ENCODE measurements at regions not wholly inside any gene's neighbourhood (a gene's known extent, or its start where the extent isn't known, plus 50 kb on each side); places are given as distances from the start of the nearest gene placed in this dataset.
"Not testable (repeated sequence)": the region's sequence is repeated elsewhere in the genome, so short reads cannot be mapped to it uniquely, and the experiment has no call there.

DNA sequence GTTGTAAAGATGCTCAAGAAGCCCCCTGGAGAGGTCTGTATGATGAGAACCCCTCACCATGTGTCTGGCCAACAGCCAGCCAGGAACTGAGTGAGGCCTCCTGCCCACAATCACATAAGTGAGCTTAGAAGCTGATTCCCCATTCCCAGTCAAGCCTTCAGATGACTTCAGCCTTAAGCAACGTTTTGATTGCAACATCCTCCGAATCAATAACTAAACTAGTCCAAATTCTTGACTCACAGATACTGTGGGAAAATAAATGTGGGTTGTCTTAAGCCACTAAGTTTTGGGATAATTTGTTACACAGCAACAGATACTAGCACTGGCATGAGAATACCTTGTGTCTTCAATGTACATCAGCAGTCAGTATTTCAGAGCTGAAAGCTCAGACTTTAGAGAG is 54.5 kb upstream of the HS3ST4 start:
- DNase-seq: no peak

DNA sequence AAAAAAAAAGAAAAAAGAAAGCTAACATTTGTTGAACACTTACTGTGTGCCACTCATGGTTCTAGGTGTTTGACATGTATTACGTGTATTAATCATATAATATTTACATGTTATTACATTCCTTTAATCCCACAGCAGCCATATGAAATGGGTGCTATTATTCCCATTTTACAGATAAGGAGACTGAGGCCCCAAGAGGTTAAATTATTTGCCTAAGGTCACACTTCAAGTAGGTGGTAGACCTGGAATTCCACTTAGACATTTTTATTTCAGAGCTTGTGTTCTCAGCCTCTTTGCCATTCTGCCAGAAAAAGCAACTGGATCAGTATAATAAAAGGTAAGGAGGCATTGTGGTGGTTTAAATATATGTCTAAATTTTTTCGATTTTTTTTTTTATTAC is 55.1 kb upstream of the HS3ST4 start:
- no peak for DNase-seq

DNA sequence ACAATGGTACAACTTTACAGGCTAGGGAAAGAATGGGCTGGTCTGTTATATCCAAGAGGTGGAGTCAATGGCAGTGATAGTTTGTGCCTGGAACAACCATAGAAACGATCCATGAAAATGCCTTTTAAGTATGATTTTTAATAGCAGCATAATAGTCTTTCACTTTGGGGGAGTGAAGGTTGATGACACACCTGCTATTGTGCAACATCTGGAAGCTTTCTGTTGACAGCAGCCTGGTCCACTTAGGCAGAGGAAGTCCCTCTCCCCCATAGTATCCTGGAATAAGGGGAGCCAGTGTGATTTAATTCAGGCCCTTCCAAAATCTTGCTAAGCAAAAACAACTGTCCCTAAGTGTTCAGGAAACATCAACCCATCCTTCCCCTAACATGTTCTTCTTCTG is 56.3 kb upstream of the HS3ST4 start:
- DNase-seq: no peak

- DNase-seq: no peak
Measured at GRCh38 chr16:25633549-25633948, 58.2 kb upstream of the HS3ST4 start.

GRCh38 chr16:25628766-25629165 is 63.0 kb upstream of the HS3ST4 start:
- DNase-seq: no peak

DNA sequence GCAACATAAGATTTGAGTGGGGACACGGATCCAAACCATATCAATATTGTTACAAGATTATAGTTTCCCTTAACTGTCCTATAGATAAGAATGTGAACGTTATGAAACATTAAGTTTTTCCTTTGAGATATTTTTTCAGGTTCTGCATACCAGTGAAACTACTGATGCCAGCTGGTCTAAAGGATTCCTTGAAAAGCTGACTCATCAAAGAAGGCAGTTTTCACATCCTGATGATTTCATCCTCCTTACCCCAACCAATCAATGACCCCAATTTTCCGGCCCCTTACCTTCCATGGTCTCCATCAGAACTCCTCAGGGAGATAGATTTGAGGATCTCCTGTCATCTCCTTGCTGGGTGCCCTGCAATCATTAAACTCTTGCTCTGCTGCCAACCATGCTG is 64.1 kb upstream of the HS3ST4 start:
- DNase-seq: no peak

DNA sequence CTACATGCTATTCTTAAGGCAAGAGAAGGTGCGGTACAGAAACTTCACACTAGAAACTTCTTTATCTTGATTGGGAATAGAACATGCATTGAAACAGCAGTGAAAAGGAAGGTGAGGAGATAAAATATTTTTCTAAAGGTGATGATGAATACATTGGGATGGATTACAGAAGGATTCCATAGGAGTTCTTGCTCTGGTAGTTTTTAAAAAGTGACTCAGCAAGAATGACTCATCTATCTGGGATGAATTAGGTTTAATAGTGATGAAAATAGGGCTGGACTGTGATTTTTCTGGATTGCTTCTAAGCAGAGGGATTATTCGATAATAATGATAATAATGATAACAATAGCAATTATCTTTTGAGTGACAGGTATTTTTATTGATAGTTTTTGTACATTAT is 65.6 kb upstream of the HS3ST4 start:
- DNase-seq: no peak

DNA sequence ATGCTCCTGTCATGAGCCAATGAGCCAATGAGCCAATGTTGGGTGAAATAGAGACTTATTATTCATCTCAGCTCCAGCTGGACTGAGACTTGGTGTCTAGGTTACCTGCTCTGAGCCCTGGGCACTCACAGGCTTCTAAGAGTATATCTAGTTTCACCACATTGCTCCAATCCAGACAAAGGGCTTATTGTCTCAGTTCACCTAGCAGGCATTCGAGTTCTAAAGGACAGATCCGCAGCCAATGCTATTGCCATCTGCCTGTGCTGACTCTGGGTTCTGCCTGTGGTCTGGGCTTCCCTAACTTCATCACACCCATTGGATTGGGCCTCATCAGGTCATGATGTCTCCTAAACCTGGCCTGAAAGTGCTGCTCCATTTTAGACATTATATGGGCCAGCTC is 66.1 kb upstream of the HS3ST4 start:
- no peak for DNase-seq

- no peak for DNase-seq
Measured at GRCh38 chr16:25614716-25615265, 77.0 kb upstream of the HS3ST4 start.

GRCh38 chr16:25613931-25614330 is 77.8 kb upstream of the HS3ST4 start:
- no peak for DNase-seq

GRCh38 chr16:25608002-25608401 is 83.8 kb upstream of the HS3ST4 start:
- DNase-seq: no peak

- no peak for DNase-seq
Measured at GRCh38 chr16:25606069-25606468, 85.7 kb upstream of the HS3ST4 start.

DNA sequence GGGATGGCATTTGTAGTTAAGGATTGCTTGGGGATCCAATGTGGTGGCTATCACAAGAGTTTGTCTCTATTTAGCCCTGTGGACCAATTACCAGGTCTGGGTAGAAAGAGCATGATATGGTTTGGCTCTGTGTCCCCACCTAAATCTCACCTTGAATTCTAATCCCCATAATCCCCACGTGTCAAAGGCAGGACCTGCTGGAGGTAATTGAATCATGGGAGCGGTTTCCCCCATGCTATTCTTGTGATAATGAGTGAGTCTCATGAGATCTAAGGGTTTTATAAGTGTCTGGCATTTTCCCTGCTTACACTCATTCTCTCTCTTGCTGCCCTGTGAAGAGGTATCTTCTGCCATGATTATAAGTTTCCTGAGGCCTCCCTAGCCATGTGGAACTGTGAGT is 86.4 kb upstream of the HS3ST4 start:
- no peak for DNase-seq

- DNase-seq: not testable (repeated sequence)
Measured at GRCh38 chr16:25601306-25601705, 90.5 kb upstream of the HS3ST4 start.

GRCh38 chr16:25596194-25596593 is 95.6 kb upstream of the HS3ST4 start:
- DNase-seq: no peak

DNA sequence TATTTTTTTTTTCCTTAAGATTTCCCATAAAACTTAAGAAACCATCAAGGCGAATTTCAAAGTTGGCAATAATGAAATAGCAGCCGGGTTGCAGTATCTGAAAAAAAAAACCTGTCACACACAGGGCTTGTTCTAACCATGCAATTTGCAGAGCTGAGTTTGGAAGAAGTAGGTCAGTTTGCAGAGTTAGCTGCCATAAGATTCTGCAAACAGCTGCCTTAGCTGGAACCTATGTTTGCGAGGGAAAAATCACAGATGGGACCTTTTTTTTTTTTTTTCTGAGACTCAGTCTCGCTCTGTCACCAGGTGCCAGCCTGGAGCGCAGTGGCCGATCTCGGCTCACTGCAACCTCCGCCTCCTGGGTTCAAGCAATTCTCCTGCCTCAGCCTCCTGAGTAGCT is 98.5 kb upstream of the HS3ST4 start:
- no peak for DNase-seq

GRCh38 chr16:25587783-25588182 is 104.0 kb upstream of the HS3ST4 start:
- DNase-seq: no peak

- no peak for DNase-seq
Measured at GRCh38 chr16:25586826-25587225, 104.9 kb upstream of the HS3ST4 start.

DNA sequence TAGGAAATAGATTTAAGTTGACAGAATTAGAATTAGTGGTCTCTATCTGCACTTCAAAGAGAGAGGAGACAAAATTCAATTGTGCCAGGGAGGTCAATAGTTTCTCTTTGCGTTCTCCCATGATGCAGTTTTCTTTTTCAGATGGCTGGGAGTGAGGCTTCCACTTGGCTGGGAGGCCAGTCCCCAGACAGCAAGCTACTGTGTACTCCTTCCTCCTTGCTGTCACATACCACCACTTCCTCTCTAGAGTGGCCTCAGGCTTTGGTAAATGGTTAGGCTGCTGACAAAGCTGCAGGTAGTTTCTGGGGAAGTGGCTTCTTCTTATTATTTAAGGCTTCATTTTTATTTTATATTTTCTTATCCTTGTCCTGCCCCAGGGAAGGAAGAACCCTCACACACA is 106.2 kb upstream of the HS3ST4 start:
- no peak for DNase-seq

DNA sequence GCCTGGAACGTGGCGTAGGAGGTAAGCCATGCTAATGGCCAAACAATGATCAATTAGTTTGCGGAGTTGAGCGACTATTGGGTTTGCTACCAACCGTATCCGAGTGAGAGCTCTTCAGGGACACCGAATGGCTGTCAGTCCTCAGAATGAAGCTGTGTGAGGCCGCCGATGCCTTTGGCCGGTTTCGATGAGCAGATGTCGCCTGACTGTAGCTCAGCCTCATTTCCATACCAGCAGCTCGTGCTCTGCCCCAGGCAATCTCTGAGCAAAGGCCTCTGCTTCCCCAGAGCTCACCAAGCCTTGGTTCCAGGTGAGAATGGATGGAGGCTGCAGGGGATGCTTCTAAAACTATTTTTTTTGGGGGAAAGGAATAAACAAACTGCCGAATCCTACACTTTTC is 111.7 kb upstream of the HS3ST4 start:
- no peak for DNase-seq

DNA sequence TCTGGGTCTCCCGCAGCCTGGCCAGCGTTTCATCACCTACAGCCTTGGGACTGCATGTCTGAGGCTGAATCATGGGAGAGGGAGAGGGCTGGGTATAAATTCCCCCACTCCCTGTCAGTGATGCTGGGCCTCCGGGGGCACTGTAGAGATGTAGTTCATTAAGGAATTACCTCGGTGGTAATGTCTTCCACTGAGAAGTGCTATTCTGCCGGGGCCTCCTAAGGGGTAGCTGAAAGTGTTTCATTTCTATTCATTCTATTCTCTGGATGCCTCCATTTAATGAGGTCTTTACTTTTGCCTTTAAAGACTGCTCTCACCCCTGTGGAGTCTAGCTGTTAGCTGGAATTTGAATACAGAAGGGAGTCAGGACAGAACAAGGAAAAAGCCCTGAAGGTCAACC is 116.4 kb upstream of the HS3ST4 start:
- DNase-seq: no peak

GRCh38 chr16:25571712-25572111 is 120.0 kb upstream of the HS3ST4 start:
- no peak for DNase-seq

- DNase-seq: no peak
Measured at GRCh38 chr16:25570131-25570530, 121.6 kb upstream of the HS3ST4 start.

- DNase-seq: no peak
Measured at GRCh38 chr16:25568991-25569390, 122.8 kb upstream of the HS3ST4 start.

DNA sequence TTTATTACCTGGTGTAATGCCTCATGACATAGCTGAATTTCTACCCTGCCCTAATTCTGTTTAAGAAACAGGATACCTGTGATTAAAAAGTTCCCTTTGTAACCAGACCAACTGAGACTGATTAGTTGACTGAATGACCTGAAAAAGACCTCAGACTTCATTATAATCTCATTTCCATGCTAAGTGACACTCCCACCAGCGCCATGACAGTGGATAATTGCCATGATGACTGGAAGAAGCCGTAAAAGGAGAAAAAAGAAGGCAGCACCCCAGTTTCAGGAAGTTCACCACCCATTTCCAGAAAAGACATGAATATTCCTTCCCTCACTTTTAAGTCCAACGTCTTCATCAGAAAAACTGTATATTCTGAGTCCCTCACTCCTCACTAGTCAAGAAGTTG is 125.6 kb upstream of the HS3ST4 start:
- DNase-seq: no peak

All from renal pelvis (tissue), 1 donor.